Mesodermal cell (in vitro differentiated cells): ENCODE measurements at regions not wholly inside any gene's neighbourhood (a gene's known extent, or its start where the extent isn't known, plus 50 kb on each side); places are given as distances from the start of the nearest gene placed in this dataset.
A peak's percentile ranks its signal among the peaks of the same experiment; 100 is the strongest.
"Not testable (repeated sequence)": the region's sequence is repeated elsewhere in the genome, so short reads cannot be mapped to it uniquely, and the experiment has no call there.

Source experiments
- H3K27ac ChIP-seq: 2 replicates; pipeline ENCODE4 v1.7.0; 2013; ENCODE audit warnings: mild to moderate bottlenecking, low read depth, low read length, moderate library complexity; ENCODE audit not compliant: severe bottlenecking
- H3K36me3 ChIP-seq: 2 replicates; pipeline ENCODE4 v1.7.1; 2013; ENCODE audit warnings: mild to moderate bottlenecking, low read length, moderate library complexity; ENCODE audit not compliant: control insufficient read depth, insufficient read depth
- H3K4me1 ChIP-seq: one replicate; pipeline ENCODE4 v1.7.1; 2013; ENCODE audit warnings: mild to moderate bottlenecking, low read length; ENCODE audit not compliant: insufficient read depth, control insufficient read depth, poor library complexity, severe bottlenecking
- H3K4me3 ChIP-seq: 2 replicates; pipeline ENCODE4 v1.7.0; 2013; ENCODE audit warnings: low read length, control low read depth, mild to moderate bottlenecking; ENCODE audit not compliant: insufficient read depth, poor library complexity, severe bottlenecking; ENCODE audit errors: extremely low read depth
- H3K9me3 ChIP-seq: 2 replicates; pipeline ENCODE4 v1.7.1; 2013; ENCODE audit warnings: mild to moderate bottlenecking, low read length, moderate library complexity; ENCODE audit not compliant: control insufficient read depth
- WGBS, 2 experiments: methylation state at CpG; one replicate each; pipeline ENCODE4 v1.1.5; 2013; ENCODE audit warnings: missing lambda C conversion rate in 2 of 2; ENCODE audit not compliant: insufficient coverage in 2 of 2; 5-methylcytosine and 5-hydroxymethylcytosine counted together

GRCh38 chr5:116859666-116860320 is 285.2 kb upstream of the SEMA6A start:
- no peaks in the 10 kb centered on the region for H3K9me3 ChIP-seq
- no peak overlapping the region for H3K4me3 ChIP-seq
- WGBS, 2 experiments = 86 to 91% methylated on average over 2 of the region's 4 CpGs
- H3K4me1 ChIP-seq = peaks cover 56% of the 10 kb centered on the region
- H3K27ac ChIP-seq = no peak overlapping the region
- no peaks in the 10 kb centered on the region for H3K36me3 ChIP-seq

- WGBS, 2 experiments = 87 to 88% methylated on average over 3 of the region's 4 CpGs
- Histone ChIP-seq H3K4me3 (no peak overlapping the region), H3K36me3 (no peaks in the 10 kb centered on the region), H3K9me3 (no peaks in the 10 kb centered on the region), H3K4me1 (peaks cover 46% of the 10 kb centered on the region), H3K27ac (peak overlapping the region; percentile 45)
These were observed 284.2 kb upstream of the SEMA6A start for GRCh38 chr5:116858705-116859333.

- not testable (repeated sequence) for H3K9me3 ChIP-seq, H3K4me3 ChIP-seq, H3K27ac ChIP-seq, H3K36me3 ChIP-seq
- WGBS, 2 experiments = 73 to 79% methylated on average over 3 to 4 of the region's 4 CpGs
- peaks cover 39% of the 10 kb centered on the region for H3K4me1 ChIP-seq
These were observed 283.4 kb upstream of the SEMA6A start for GRCh38 chr5:116858020-116858419.

- Histone ChIP-seq H3K4me3 (no peak overlapping the region), H3K4me1 (peaks cover 26% of the 10 kb centered on the region), H3K27ac (no peak overlapping the region), H3K9me3 (no peaks in the 10 kb centered on the region), H3K36me3 (no peaks in the 10 kb centered on the region)
- 33% methylated on average over 1 of the region's 1 CpG; no CpG with 5 or more reads in 1 of the 2 experiments for WGBS, 2 experiments
These were observed 281.6 kb upstream of the SEMA6A start for GRCh38 chr5:116856271-116856670.

GRCh38 chr5:116853992-116854391 is 279.4 kb upstream of the SEMA6A start:
- 65 to 68% methylated on average over 2 of the region's 3 CpGs for WGBS, 2 experiments
- Histone ChIP-seq H3K27ac (no peak overlapping the region), H3K4me3 (no peak overlapping the region), H3K36me3 (no peaks in the 10 kb centered on the region), H3K9me3 (no peaks in the 10 kb centered on the region), H3K4me1 (peaks cover 6% of the 10 kb centered on the region)

GRCh38 chr5:116848954-116849581 is 274.4 kb upstream of the SEMA6A start:
- Histone ChIP-seq H3K4me1 (no peaks in the 10 kb centered on the region), H3K27ac (no peak overlapping the region), H3K4me3 (no peak overlapping the region), H3K9me3 (no peaks in the 10 kb centered on the region), H3K36me3 (no peaks in the 10 kb centered on the region)
- 75 to 88% methylated on average over 1 to 2 of the region's 3 CpGs for WGBS, 2 experiments

- 88 to 92% methylated on average over 8 of the region's 8 CpGs for WGBS, 2 experiments
- no peak overlapping the region for H3K27ac ChIP-seq
- no peaks in the 10 kb centered on the region for H3K36me3 ChIP-seq
- no peaks in the 10 kb centered on the region for H3K9me3 ChIP-seq
- H3K4me3 ChIP-seq = no peak overlapping the region
- H3K4me1 ChIP-seq = no peaks in the 10 kb centered on the region
These were observed 273.3 kb upstream of the SEMA6A start for GRCh38 chr5:116847960-116848359.

GRCh38 chr5:116844015-116844414 is 269.4 kb upstream of the SEMA6A start:
- no peak overlapping the region for H3K4me3 ChIP-seq
- no peak overlapping the region for H3K27ac ChIP-seq
- WGBS, 2 experiments = 100% methylated on average over 1 of the region's 3 CpGs; no CpG with 5 or more reads in 1 of the 2 experiments
- H3K36me3 ChIP-seq = no peaks in the 10 kb centered on the region
- no peaks in the 10 kb centered on the region for H3K9me3 ChIP-seq
- H3K4me1 ChIP-seq = no peaks in the 10 kb centered on the region

GRCh38 chr5:116842514-116842961 is 267.9 kb upstream of the SEMA6A start:
- Histone ChIP-seq H3K4me3 (no peak overlapping the region), H3K4me1 (no peaks in the 10 kb centered on the region), H3K9me3 (no peaks in the 10 kb centered on the region), H3K27ac (no peak overlapping the region), H3K36me3 (no peaks in the 10 kb centered on the region)
- 100% methylated on average over 1 of the region's 4 CpGs for WGBS, 2 experiments

GRCh38 chr5:116841734-116842133 is 267.1 kb upstream of the SEMA6A start:
- Histone ChIP-seq H3K36me3 (no peaks in the 10 kb centered on the region), H3K4me1 (no peaks in the 10 kb centered on the region), H3K4me3 (no peak overlapping the region), H3K27ac (no peak overlapping the region), H3K9me3 (no peaks in the 10 kb centered on the region)
- WGBS, 2 experiments = 90 to 93% methylated on average over 3 to 9 of the region's 11 CpGs
